Cardiac muscle cell (in vitro differentiated cells and primary cell): ENCODE measurements at regions not wholly inside any gene's neighbourhood (a gene's known extent, or its start where the extent isn't known, plus 50 kb on each side); places are given as distances from the start of the nearest gene placed in this dataset.

Source experiments
- DNase-seq, 2 donors: peaks; one replicate each; pipeline versions ENCODE4 v3.0.0 to v3.0.0-alpha.2; 2010 to 2017; ENCODE audit warnings: low read depth in 1 of 2, low spot score in 1 of 2
- H3K27ac ChIP-seq: fragments of 200-600 bp; sonication (generic); 2 replicates; pipeline ENCODE4 v1.5.1; 2016
- H3K27me3 ChIP-seq: fragments of 200-600 bp; sonication (generic); 2 replicates; pipeline ENCODE4 v1.6.0; 2016; ENCODE audit warnings: control low read depth
- H3K36me3 ChIP-seq: fragments of 200-600 bp; sonication (generic); 2 replicates; pipeline ENCODE4 v1.5.1; 2016; ENCODE audit warnings: control low read depth
- H3K4me1 ChIP-seq: fragments of 200-600 bp; sonication (generic); 2 replicates; pipeline ENCODE4 v1.8.1; 2017; ENCODE audit warnings: low read depth, mild to moderate bottlenecking, mixed run types
- H3K4me3 ChIP-seq: fragments of 200-600 bp; sonication (generic); 2 replicates; pipeline ENCODE4 v1.5.1; 2016; ENCODE audit warnings: mild to moderate bottlenecking
- H3K9me3 ChIP-seq: fragments of 200-600 bp; sonication (generic); 2 replicates; pipeline ENCODE4 v1.5.1; 2017; ENCODE audit warnings: low read depth, mild to moderate bottlenecking, control low read depth
- TF ChIP-seq, protein P1 (sequence below): IDR thresholded peaks from 2 replicates; pipeline ENCODE4 v1.5.1; 2012; ENCODE audit warnings: low read depth, mild to moderate bottlenecking, low read length

DNA sequence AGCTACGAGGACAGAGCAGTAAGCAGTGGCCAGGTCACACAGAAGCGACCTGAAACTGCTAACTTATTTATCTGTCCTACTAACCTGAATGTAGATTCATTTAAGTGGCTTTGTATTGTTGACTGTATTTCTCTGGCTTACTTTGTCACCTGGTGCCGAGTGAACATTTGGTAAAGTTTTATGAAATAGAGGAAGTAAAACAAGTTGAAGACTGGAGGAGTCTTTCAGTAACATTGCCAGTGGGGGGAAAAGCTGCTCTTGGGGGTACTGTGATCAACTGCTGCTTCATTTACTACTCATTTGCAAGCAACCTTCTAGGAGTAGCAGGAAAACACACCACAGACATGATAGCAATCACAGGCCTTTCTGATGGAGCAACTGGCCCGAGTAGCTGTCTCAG, 615.0 kb downstream of the FGF9 start:
- TF ChIP-seq, protein P1, sequence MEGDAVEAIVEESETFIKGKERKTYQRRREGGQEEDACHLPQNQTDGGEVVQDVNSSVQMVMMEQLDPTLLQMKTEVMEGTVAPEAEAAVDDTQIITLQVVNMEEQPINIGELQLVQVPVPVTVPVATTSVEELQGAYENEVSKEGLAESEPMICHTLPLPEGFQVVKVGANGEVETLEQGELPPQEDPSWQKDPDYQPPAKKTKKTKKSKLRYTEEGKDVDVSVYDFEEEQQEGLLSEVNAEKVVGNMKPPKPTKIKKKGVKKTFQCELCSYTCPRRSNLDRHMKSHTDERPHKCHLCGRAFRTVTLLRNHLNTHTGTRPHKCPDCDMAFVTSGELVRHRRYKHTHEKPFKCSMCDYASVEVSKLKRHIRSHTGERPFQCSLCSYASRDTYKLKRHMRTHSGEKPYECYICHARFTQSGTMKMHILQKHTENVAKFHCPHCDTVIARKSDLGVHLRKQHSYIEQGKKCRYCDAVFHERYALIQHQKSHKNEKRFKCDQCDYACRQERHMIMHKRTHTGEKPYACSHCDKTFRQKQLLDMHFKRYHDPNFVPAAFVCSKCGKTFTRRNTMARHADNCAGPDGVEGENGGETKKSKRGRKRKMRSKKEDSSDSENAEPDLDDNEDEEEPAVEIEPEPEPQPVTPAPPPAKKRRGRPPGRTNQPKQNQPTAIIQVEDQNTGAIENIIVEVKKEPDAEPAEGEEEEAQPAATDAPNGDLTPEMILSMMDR: no peak
- Histone ChIP-seq H3K4me1 (no peaks in the 10 kb centered on the region), H3K9me3 (no peaks in the 10 kb centered on the region)

DNA sequence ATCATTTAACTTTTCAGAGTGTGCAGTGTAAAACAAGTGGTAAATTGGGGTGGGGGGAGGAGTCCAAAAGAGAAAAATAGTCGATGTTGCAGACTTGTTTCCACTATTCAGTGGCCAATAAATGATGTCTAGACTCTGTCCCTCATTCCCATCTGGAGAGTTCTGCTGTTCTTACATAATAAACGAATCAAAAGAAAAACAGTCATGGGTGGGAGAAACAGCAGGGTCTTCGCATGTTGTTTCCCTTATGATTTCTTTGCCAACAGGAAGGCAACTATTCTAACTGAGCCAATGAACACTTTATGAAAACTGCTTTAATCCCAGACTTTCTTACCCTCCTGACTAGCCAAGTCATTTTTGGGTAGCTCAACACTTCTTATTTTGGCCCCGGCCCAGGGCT, 615.5 kb downstream of the FGF9 start:
- no peaks in the 10 kb centered on the region for H3K36me3 ChIP-seq
- H3K27ac ChIP-seq: no peak overlapping the region
- no peak for DNase-seq
- no peaks in the 10 kb centered on the region for H3K9me3 ChIP-seq
- no peaks in the 10 kb centered on the region for H3K27me3 ChIP-seq
- H3K4me1 ChIP-seq: no peaks in the 10 kb centered on the region
- TF ChIP-seq, protein P1: no peak
- no peak overlapping the region for H3K4me3 ChIP-seq

More for the DNA sequence above, 615.0 kb downstream of the FGF9 start:
- no peak overlapping the region for H3K27ac ChIP-seq
- no peaks in the 10 kb centered on the region for H3K36me3 ChIP-seq
- H3K4me3 ChIP-seq: no peak overlapping the region
- DNase-seq: no peak
- no peaks in the 10 kb centered on the region for H3K27me3 ChIP-seq

DNA sequence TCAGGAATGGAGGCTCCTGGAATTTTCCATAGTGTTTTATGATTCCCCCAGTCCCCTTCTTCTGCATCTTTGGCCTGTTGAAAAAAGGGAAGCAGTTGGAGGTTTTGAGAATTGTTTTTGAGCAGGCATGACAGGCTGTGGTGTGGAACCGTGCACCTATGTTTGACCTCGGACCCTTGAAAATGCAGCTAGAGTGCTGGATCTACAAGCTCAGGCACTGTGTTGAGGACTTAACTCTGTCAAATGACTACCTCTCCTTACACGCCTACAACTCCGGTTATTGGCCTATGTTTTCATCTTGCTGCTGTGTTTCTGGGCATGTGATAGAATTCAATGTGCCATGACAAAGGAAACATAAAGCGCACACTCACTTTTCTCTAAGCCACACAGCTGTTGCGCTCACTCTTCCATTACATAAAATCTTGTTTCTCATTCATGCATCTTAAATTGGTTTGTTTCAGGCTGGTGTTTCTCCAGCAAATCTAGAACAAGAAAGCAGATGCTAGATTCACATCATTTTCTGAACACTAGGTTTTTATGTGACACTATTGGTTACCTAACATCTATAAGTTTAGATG, 616.6 kb downstream of the FGF9 start:
- TF ChIP-seq, protein P1: no peak
- Histone ChIP-seq H3K36me3 (no peaks in the 10 kb centered on the region), H3K9me3 (no peaks in the 10 kb centered on the region), H3K4me1 (no peaks in the 10 kb centered on the region), H3K27ac (no peak overlapping the region), H3K27me3 (no peaks in the 10 kb centered on the region), H3K4me3 (no peak overlapping the region)
- no peak for DNase-seq

DNA sequence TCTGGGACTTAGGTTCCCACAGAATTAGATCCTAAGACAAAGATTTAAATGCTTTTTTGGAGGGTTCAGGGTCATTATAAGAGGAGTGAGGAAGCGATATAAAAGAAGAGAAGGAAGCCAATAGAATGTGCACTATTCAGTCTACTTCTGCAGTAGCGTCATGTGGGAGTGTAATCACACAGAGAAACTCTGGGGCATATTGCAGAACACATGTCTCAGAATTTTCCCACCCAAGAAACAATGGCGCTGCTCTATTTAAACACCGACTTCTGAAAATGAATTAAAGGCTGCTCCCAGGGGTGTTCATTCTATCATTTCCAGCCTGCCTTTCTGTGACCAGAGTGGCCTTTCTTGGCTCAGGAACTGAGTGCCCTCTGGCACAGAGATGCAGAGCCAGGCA, 617.6 kb downstream of the FGF9 start:
- DNase-seq: no peak
- Histone ChIP-seq H3K4me1 (no peaks in the 10 kb centered on the region), H3K27me3 (no peaks in the 10 kb centered on the region), H3K36me3 (no peaks in the 10 kb centered on the region), H3K4me3 (no peak overlapping the region), H3K27ac (no peak overlapping the region), H3K9me3 (no peaks in the 10 kb centered on the region)
- TF ChIP-seq, protein P1: no peak

DNA sequence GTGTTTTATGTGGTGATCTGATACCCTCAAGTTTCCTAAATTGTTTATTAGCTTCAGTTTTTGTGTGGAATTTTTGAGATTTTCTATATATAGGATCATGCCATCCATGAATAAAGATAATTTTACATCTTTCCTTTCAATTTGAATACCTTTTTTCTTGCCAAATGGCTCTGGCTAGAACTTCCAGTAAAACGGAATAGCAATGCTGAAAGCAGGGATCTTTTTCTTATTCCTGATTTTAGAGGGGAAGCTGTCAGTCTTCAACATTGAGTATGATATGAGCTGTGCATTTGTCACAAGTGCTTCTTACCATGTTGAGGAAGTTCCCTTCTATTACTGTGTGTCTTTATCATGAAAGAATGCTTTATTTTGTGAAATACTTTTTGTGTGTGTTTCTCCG, 618.8 kb downstream of the FGF9 start:
- no peaks in the 10 kb centered on the region for H3K27me3 ChIP-seq
- no peaks in the 10 kb centered on the region for H3K4me1 ChIP-seq
- no peaks in the 10 kb centered on the region for H3K9me3 ChIP-seq
- no peak overlapping the region for H3K27ac ChIP-seq
- TF ChIP-seq, protein P1: no peak
- no peaks in the 10 kb centered on the region for H3K36me3 ChIP-seq
- no peak for DNase-seq
- no peak overlapping the region for H3K4me3 ChIP-seq

DNA sequence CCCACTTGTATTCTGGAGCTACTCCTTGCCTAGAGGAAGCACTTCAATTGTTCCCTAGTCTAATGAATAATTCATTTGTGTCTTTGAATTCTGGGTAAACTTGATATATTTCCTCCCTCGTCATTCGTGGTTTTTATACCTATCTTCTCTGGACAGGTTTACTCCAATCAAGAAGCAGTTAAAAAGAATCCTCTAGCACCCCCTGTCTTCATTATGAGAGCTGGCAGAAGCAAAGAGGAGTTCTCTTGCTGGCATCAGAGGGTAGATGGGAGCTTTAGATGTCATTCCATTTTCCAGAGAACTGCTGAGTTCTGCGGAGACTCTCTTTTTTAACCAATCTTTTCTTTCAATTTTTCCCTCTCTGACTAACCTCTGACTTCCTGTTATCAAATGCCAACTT, 627.7 kb downstream of the FGF9 start:
- Histone ChIP-seq H3K4me3 (no peak overlapping the region), H3K27me3 (no peaks in the 10 kb centered on the region), H3K27ac (no peak overlapping the region), H3K36me3 (no peaks in the 10 kb centered on the region), H3K4me1 (no peaks in the 10 kb centered on the region), H3K9me3 (no peaks in the 10 kb centered on the region)
- TF ChIP-seq, protein P1: no peak
- no peak for DNase-seq
